ENCODE measurements at regions not wholly inside any gene's neighbourhood (a gene's known extent, or its start where the extent isn't known, plus 50 kb on each side); places are given as distances from the start of the nearest gene placed in this dataset.
A peak's percentile ranks its signal among the peaks of the same experiment; 100 is the strongest.
"Not testable (repeated sequence)": the region's sequence is repeated elsewhere in the genome, so short reads cannot be mapped to it uniquely, and the experiment has no call there.

DNA sequence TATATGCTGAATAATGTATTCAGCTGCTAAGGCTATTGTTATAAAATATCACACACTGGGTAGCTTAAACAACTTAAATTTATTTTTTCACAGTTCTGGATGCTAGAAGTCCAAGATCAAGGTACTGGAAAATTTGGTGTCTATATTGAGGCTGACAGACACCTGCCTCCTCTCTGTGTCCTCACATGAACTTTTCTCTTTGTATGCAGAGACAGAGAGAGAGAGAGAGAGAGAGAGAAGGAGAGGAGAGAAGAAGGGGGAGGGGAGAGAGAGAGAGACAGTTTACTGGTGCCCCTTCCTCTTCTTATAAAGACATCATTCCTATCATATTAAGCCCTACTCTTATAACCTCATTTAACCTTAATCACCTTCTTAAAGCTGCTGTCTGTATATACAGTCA, 320.1 kb upstream of the THBS1 start:
- TF ChIP-seq EZH2phosphoT487 (IDR thresholded peaks at IDR 0.05; ENCODE audit: low read depth) = no peak
- TF ChIP-seq, protein P1, sequence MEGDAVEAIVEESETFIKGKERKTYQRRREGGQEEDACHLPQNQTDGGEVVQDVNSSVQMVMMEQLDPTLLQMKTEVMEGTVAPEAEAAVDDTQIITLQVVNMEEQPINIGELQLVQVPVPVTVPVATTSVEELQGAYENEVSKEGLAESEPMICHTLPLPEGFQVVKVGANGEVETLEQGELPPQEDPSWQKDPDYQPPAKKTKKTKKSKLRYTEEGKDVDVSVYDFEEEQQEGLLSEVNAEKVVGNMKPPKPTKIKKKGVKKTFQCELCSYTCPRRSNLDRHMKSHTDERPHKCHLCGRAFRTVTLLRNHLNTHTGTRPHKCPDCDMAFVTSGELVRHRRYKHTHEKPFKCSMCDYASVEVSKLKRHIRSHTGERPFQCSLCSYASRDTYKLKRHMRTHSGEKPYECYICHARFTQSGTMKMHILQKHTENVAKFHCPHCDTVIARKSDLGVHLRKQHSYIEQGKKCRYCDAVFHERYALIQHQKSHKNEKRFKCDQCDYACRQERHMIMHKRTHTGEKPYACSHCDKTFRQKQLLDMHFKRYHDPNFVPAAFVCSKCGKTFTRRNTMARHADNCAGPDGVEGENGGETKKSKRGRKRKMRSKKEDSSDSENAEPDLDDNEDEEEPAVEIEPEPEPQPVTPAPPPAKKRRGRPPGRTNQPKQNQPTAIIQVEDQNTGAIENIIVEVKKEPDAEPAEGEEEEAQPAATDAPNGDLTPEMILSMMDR (IDR thresholded peaks at IDR 0.05; ENCODE audit: low read depth, low read length) = no peak
- H3K9ac ChIP-seq (ENCODE audit: low read length) = no peak overlapping the region
- no peak overlapping the region for H3K4me3 ChIP-seq (ENCODE audit: low read length)
- no peak overlapping the region for H3K4me2 ChIP-seq (ENCODE audit: low read length)
- H3K36me3 ChIP-seq (replicated peaks; ENCODE audit: low read depth, low read length) = no peaks in the 10 kb centered on the region
- no peak overlapping the region for H2AFZ ChIP-seq (ENCODE audit: low read depth, low read length)
- H3K79me2 ChIP-seq (ENCODE audit: low read length) = no peaks in the 10 kb centered on the region
- no peaks in the 10 kb centered on the region for H3K9me3 ChIP-seq (ENCODE audit: insufficient read depth, low read length)
- H3K27me3 ChIP-seq (ENCODE audit: low read depth, low read length) = no peaks in the 10 kb centered on the region
- H4K20me1 ChIP-seq (ENCODE audit: insufficient read depth, low read length) = no peaks in the 10 kb centered on the region
- no peak overlapping the region for H3K27ac ChIP-seq (ENCODE audit: low read length)
- H3K4me1 ChIP-seq (ENCODE audit: low read length) = peaks cover 17% of the 10 kb centered on the region

DNA sequence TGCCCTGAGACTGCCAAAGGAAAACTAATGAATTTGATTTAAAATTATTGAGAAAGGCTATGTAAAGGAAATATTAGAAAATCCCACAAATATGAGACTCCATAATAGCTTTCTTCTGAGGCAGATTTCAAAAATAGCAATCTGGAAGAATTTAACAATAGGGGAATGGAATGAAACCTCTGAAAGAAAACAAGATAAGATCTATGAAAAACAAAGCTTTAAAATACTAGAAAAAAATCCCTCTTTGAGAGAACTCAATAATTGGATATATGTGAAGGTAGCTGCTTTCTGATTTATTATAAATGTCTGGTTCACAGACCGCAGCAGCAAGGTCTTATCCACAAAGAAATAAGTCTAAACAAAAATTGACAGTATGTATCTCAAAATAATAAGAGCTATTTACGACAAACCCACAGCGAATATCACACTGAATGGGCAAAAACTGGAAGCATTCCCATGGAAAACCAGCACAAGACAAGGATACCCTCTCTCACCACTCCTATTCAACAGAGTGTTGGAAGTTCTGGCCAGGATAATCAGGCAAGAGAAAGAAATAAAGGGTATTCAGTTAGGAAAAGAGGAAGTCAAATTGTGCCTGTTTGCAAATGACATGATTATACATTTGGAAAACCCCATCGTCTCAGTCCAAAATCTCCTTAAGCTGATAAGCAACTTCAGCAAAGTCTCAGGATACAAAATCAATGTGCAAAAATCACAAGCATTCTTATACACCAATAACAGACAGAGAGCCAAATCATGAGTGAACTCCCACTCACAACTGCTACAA, 319.3 kb upstream of the THBS1 start:
- not testable (repeated sequence) for H3K27ac ChIP-seq (ENCODE audit: low read length); H3K4me3 ChIP-seq (ENCODE audit: low read length)

DNA sequence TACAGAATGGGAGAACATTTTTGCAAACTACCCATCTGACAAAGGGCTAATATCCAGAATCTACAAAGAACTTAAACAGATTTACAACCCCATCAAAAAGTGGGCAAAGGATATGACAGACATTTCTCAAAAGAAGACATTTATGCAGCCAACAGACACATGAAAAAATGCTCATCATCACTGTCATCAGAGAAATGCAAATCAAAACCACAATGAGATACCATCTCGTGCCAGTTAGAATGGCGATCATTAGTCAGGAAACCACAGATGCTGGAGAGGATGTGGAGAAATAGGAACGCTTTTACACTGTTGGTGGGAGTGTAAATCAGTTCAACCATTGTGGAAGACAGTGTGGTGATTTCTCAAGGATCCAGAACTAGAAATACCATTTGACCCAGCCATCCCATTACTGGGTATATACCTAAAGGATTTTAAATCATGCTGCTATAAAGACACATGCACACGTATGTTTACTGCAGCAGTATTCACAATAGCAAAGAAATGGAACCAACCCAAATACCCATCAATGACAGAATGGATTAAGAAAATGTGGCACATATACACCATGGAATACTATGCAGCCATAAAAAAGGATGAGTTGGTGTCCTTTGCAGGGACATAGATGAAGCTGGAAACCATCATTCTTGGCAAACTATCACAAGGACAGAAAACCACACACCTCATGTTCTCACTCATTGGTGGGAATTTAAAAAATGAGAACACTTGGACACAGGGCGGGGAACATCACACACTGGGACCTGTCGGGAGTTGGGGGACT, 317.7 kb upstream of the THBS1 start:
- not testable (repeated sequence) for H3K27ac ChIP-seq (ENCODE audit: low read length); H2AFZ ChIP-seq (ENCODE audit: low read depth, low read length); H3K27me3 ChIP-seq (ENCODE audit: low read depth, low read length); H3K4me2 ChIP-seq (ENCODE audit: low read length); H4K20me1 ChIP-seq (ENCODE audit: insufficient read depth, low read length); H3K79me2 ChIP-seq (ENCODE audit: low read length); H3K36me3 ChIP-seq (replicated peaks; ENCODE audit: low read depth, low read length); H3K9ac ChIP-seq (ENCODE audit: low read length); H3K9me3 ChIP-seq (ENCODE audit: insufficient read depth, low read length); H3K4me3 ChIP-seq (ENCODE audit: low read length)
- H3K4me1 ChIP-seq (ENCODE audit: low read length) = peaks cover 21% of the 10 kb centered on the region

More for the DNA sequence above, 319.3 kb upstream of the THBS1 start:
- H3K9me3 ChIP-seq (ENCODE audit: insufficient read depth, low read length); H2AFZ ChIP-seq (ENCODE audit: low read depth, low read length); H3K9ac ChIP-seq (ENCODE audit: low read length); H3K27me3 ChIP-seq (ENCODE audit: low read depth, low read length); H3K36me3 ChIP-seq (replicated peaks; ENCODE audit: low read depth, low read length); H3K79me2 ChIP-seq (ENCODE audit: low read length); H4K20me1 ChIP-seq (ENCODE audit: insufficient read depth, low read length): not testable (repeated sequence)
- Histone ChIP-seq H3K4me1 (ENCODE audit: low read length) (peaks cover 17% of the 10 kb centered on the region), H3K4me2 (ENCODE audit: low read length) (peak overlapping the region; percentile 19; the same call in 1 of the 2 replicates)

DNA sequence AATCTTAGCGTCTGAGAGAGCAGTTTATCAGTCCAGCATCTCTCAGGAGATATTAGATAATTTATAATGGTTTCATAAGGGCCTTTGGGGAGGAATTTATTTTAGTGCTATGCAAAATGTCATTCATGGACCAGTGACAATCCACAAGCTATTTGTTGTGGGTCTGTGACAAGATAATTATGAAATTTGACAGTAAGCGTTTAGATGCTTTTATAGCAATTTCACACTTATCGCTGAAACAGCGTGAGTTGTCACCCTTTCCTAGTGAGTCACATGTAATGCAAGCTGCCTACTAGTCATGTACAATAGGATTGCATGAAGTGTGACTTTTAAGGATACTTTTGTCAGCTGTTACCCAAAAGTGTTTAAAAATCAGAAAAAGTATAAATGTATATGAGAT, 315.6 kb upstream of the THBS1 start:
- Histone ChIP-seq H3K27ac (ENCODE audit: low read length) (no peak overlapping the region), H3K27me3 (ENCODE audit: low read depth, low read length) (no peaks in the 10 kb centered on the region), H3K9ac (ENCODE audit: low read length) (no peak overlapping the region), H4K20me1 (ENCODE audit: insufficient read depth, low read length) (no peaks in the 10 kb centered on the region), H3K4me1 (ENCODE audit: low read length) (peaks cover 21% of the 10 kb centered on the region), H3K4me2 (ENCODE audit: low read length) (no peak overlapping the region), H3K36me3 (replicated peaks; ENCODE audit: low read depth, low read length) (no peaks in the 10 kb centered on the region), H3K4me3 (ENCODE audit: low read length) (no peak overlapping the region), H2AFZ (ENCODE audit: low read depth, low read length) (no peak overlapping the region), H3K9me3 (ENCODE audit: insufficient read depth, low read length) (no peaks in the 10 kb centered on the region), H3K79me2 (ENCODE audit: low read length) (no peaks in the 10 kb centered on the region)
- TF ChIP-seq EZH2phosphoT487 (IDR thresholded peaks at IDR 0.05; ENCODE audit: low read depth) = no peak
- TF ChIP-seq, protein P1 (IDR thresholded peaks at IDR 0.05; ENCODE audit: low read depth, low read length) = no peak

DNA sequence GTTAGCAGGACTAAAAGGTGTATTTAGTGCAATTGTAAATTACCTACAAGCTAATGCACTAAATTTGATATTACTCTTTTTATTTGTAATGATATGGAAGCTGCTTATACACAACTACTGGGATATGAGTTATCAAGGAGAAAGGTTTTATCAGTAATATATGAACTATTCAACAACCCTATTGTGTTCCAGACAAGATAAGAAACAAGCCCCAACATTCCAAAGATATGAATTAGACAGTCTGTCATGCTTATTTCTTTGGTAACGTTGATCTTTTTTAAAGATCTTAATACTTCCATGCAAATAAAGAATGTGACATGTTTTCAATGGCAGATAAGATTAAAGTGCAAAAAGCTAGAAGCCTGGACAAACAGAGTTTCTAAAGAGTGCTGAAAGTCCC, 314.0 kb upstream of the THBS1 start:
- peaks cover 12% of the 10 kb centered on the region for H3K4me1 ChIP-seq (ENCODE audit: low read length)
- H3K27me3 ChIP-seq (ENCODE audit: low read depth, low read length) = no peaks in the 10 kb centered on the region
- H3K9ac ChIP-seq (ENCODE audit: low read length) = no peak overlapping the region
- TF ChIP-seq EZH2phosphoT487 (IDR thresholded peaks at IDR 0.05; ENCODE audit: low read depth) = no peak
- TF ChIP-seq, protein P1 (IDR thresholded peaks at IDR 0.05; ENCODE audit: low read depth, low read length) = no peak
- no peak overlapping the region for H3K4me2 ChIP-seq (ENCODE audit: low read length)
- H3K27ac ChIP-seq (ENCODE audit: low read length) = no peak overlapping the region
- no peaks in the 10 kb centered on the region for H3K36me3 ChIP-seq (replicated peaks; ENCODE audit: low read depth, low read length)
- H3K79me2 ChIP-seq (ENCODE audit: low read length) = no peaks in the 10 kb centered on the region
- no peak overlapping the region for H2AFZ ChIP-seq (ENCODE audit: low read depth, low read length)
- H4K20me1 ChIP-seq (ENCODE audit: insufficient read depth, low read length) = no peaks in the 10 kb centered on the region
- H3K9me3 ChIP-seq (ENCODE audit: insufficient read depth, low read length) = no peaks in the 10 kb centered on the region
- no peak overlapping the region for H3K4me3 ChIP-seq (ENCODE audit: low read length)

Measured in OCI-LY3 (cell line).